ENCODE measurements at regions not wholly inside any gene's neighbourhood (a gene's known extent, or its start where the extent isn't known, plus 50 kb on each side); places are given as distances from the start of the nearest gene placed in this dataset.

- in situ Hi-C loops (cut with HindIII; ENCODE audit: extremely low pct_ligation_motif_present, low pct_unique_long_range_greater_than_20kb): no loop called here
- Histone ChIP-seq H3K27ac (ENCODE audit: extremely low read length, insufficient read depth, low read length) (no peak overlapping the region), H3K4me1 (ENCODE audit: insufficient read depth, low read length) (no peaks in the 10 kb centered on the region), H2AFZ (ENCODE audit: low read length) (no peak overlapping the region), H3K27me3 (ENCODE audit: control insufficient read depth in 1 of 2, insufficient read depth in 2 of 2, low read length in 2 of 2) (no peaks in the 10 kb centered on the region), H3K9me3 (ENCODE audit: low read length) (peaks cover 50% of the 10 kb centered on the region), H3K79me2 (ENCODE audit: insufficient read depth, low read length) (no peaks in the 10 kb centered on the region), H3K4me3 (replicated peaks in 1 of 3; ENCODE audit: insufficient read depth in 1 of 3, low read depth in 2 of 3, low read length in 3 of 3) (no peak overlapping the region), H3K36me3 (replicated peaks in 1 of 2; ENCODE audit: control insufficient read depth in 1 of 2, insufficient read depth in 2 of 2, low read length in 2 of 2) (no peaks in the 10 kb centered on the region), H3K4me2 (ENCODE audit: low read depth, low read length) (no peak overlapping the region), H4K20me1 (ENCODE audit: insufficient read depth, low read length) (no peaks in the 10 kb centered on the region), H3K9ac (ENCODE audit: insufficient read depth, low read depth, low read length) (no peak overlapping the region)
- ATAC-seq: no peak
- intact Hi-C loops (cut with micrococcal nuclease; ENCODE audit: unreplicated experiment): no loop called here
- FAIRE-seq: no peak
- ChIA-PET CTCF (ENCODE audit: low intra/inter-chr PET ratio, low total read pairs) (no interaction called here), POLR2A (no interaction called here)
- BruUV-seq (replicated peaks): no TSS peak
- no peak for DNase-seq (ENCODE audit: low spot score)
- TF ChIP-seq, protein P1, sequence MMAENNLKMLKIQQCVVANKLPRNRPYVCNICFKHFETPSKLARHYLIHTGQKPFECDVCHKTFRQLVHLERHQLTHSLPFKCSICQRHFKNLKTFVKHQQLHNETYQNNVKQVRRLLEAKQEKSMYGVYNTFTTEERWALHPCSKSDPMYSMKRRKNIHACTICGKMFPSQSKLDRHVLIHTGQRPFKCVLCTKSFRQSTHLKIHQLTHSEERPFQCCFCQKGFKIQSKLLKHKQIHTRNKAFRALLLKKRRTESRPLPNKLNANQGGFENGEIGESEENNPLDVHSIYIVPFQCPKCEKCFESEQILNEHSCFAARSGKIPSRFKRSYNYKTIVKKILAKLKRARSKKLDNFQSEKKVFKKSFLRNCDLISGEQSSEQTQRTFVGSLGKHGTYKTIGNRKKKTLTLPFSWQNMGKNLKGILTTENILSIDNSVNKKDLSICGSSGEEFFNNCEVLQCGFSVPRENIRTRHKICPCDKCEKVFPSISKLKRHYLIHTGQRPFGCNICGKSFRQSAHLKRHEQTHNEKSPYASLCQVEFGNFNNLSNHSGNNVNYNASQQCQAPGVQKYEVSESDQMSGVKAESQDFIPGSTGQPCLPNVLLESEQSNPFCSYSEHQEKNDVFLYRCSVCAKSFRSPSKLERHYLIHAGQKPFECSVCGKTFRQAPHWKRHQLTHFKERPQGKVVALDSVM (CRISPR knock-in tag; IDR thresholded peaks at IDR 0.05): no peak
- no peak for TF ChIP-seq POLR2A (IDR thresholded peaks at IDR 0.05; ENCODE audit: insufficient read depth in 1 of 2, low read depth in 2 of 2, low read length in 2 of 2)
Measured at GRCh38 chrX:145919400-145919799, 101.8 kb downstream of the SLITRK2 start.

DNA sequence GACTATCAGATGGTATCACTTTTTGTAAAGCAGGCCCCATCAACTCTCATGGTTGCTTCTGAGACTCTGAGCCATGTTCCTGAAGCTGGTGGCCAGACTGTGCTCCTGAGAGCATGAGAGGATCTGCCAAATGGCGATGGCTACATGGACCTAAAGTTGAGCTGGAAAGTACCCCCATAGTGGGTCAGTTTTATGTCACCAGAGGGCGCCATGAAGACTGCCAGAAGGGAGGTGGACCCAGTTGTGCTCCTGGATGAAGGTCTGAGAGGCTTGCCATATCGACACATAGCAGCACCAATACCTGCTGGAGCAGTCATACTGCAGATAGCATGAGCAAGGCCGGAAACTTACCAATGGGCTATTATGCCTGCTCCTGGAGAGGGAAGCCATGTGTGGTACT lies 105.7 kb downstream of the SLITRK2 start:
- no peak for DNase-seq (ENCODE audit: low spot score)
- intact Hi-C loops (cut with micrococcal nuclease; ENCODE audit: unreplicated experiment): no loop called here
- BruUV-seq (replicated peaks): no TSS peak
- TF ChIP-seq SYNCRIP (IDR thresholded peaks at IDR 0.05; ENCODE audit: insufficient read depth, low read depth, low read length): no peak
- no peak for TF ChIP-seq JUN (CRISPR knock-in tag; IDR thresholded peaks at IDR 0.05)
- no peak for TF ChIP-seq HMGA1 (CRISPR knock-in tag; conservative IDR thresholded peaks at IDR 0.05)
- TF ChIP-seq ZNF382 (CRISPR knock-in tag; IDR thresholded peaks at IDR 0.05; ENCODE audit: borderline replicate concordance): no peak
- TF ChIP-seq SRSF1 (optimal IDR thresholded peaks at IDR 0.05; ENCODE audit: low read depth, low read length): no peak
- no peak for TF ChIP-seq MED13 (CRISPR knock-in tag; IDR thresholded peaks at IDR 0.05)
- no peak for TF ChIP-seq ZNF616 (CRISPR knock-in tag; IDR thresholded peaks at IDR 0.05; ENCODE audit: low read depth)
- TF ChIP-seq PTBP1 (IDR thresholded peaks at IDR 0.05; ENCODE audit: low read depth, low read length, poor library complexity, severe bottlenecking): no peak
- TF ChIP-seq LCORL (IDR thresholded peaks at IDR 0.05): no peak
- no peak for TF ChIP-seq LCORL (CRISPR knock-in tag; IDR thresholded peaks at IDR 0.05)
- TF ChIP-seq, protein P2, sequence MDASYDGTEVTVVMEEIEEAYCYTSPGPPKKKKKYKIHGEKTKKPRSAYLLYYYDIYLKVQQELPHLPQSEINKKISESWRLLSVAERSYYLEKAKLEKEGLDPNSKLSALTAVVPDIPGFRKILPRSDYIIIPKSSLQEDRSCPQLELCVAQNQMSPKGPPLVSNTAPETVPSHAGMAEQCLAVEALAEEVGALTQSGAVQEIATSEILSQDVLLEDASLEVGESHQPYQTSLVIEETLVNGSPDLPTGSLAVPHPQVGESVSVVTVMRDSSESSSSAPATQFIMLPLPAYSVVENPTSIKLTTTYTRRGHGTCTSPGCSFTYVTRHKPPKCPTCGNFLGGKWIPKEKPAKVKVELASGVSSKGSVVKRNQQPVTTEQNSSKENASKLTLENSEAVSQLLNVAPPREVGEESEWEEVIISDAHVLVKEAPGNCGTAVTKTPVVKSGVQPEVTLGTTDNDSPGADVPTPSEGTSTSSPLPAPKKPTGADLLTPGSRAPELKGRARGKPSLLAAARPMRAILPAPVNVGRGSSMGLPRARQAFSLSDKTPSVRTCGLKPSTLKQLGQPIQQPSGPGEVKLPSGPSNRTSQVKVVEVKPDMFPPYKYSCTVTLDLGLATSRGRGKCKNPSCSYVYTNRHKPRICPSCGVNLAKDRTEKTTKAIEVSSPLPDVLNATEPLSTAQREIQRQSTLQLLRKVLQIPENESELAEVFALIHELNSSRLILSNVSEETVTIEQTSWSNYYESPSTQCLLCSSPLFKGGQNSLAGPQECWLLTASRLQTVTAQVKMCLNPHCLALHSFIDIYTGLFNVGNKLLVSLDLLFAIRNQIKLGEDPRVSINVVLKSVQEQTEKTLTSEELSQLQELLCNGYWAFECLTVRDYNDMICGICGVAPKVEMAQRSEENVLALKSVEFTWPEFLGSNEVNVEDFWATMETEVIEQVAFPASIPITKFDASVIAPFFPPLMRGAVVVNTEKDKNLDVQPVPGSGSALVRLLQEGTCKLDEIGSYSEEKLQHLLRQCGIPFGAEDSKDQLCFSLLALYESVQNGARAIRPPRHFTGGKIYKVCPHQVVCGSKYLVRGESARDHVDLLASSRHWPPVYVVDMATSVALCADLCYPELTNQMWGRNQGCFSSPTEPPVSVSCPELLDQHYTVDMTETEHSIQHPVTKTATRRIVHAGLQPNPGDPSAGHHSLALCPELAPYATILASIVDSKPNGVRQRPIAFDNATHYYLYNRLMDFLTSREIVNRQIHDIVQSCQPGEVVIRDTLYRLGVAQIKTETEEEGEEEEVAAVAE (CRISPR knock-in tag; IDR thresholded peaks at IDR 0.05; ENCODE audit: borderline replicate concordance): no peak
- TF ChIP-seq ZNF792 (CRISPR knock-in tag; IDR thresholded peaks at IDR 0.05): no peak
- TF ChIP-seq, protein P3, sequence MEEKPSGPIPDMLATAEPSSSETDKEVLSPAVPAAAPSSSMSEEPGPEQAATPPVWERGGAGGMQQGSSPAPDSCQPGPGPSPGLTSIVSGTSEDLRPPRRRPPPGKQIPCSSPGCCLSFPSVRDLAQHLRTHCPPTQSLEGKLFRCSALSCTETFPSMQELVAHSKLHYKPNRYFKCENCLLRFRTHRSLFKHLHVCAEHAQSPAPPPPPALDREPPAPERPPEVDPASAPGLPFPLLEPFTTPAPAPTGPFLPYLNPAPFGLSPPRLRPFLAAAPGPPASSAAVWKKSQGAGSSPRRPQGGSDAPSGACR (CRISPR knock-in tag; IDR thresholded peaks at IDR 0.05): no peak

More for the DNA sequence above, 105.7 kb downstream of the SLITRK2 start:
- Histone ChIP-seq H3K27me3 (ENCODE audit: control insufficient read depth in 1 of 2, insufficient read depth in 2 of 2, low read length in 2 of 2) (no peaks in the 10 kb centered on the region), H4K20me1 (ENCODE audit: insufficient read depth, low read length) (no peaks in the 10 kb centered on the region), H3K79me2 (ENCODE audit: insufficient read depth, low read length) (no peaks in the 10 kb centered on the region), H3K4me1 (ENCODE audit: insufficient read depth, low read length) (no peaks in the 10 kb centered on the region), H3K36me3 (replicated peaks in 1 of 2; ENCODE audit: control insufficient read depth in 1 of 2, insufficient read depth in 2 of 2, low read length in 2 of 2) (no peaks in the 10 kb centered on the region), H3K4me2 (ENCODE audit: low read depth, low read length) (no peak overlapping the region), H3K9ac (ENCODE audit: insufficient read depth, low read depth, low read length) (no peak overlapping the region), H2AFZ (ENCODE audit: low read length) (no peak overlapping the region), H3K27ac (ENCODE audit: extremely low read length, insufficient read depth, low read length) (no peak overlapping the region), H3K9me3 (ENCODE audit: low read length) (peaks cover 83% of the 10 kb centered on the region), H3K4me3 (replicated peaks in 1 of 3; ENCODE audit: insufficient read depth in 1 of 3, low read depth in 2 of 3, low read length in 3 of 3) (no peak overlapping the region)
- CTCF ChIA-PET (ENCODE audit: low intra/inter-chr PET ratio, low total read pairs): no interaction called here
- FAIRE-seq (no peak), ATAC-seq (no peak)
- POLR2A ChIA-PET: no interaction called here
- in situ Hi-C loops (cut with HindIII; ENCODE audit: extremely low pct_ligation_motif_present, low pct_unique_long_range_greater_than_20kb): no loop called here
- 0% methylated on average over 1 of the region's 4 CpGs for WGBS (ENCODE audit: low lambda C conversion rate)
